ENCODE measurements at regions not wholly inside any gene's neighbourhood (a gene's known extent, or its start where the extent isn't known, plus 50 kb on each side); places are given as distances from the start of the nearest gene placed in this dataset.

- ATAC-seq (ENCODE audit: insufficient read depth, low FRiP score), result no peak
- Histone ChIP-seq H3K4me3 (no peak overlapping the region), H3K4me1 (ENCODE audit: control insufficient read depth in 5 of 5, insufficient read depth in 5 of 5, low read length in 5 of 5) (no peaks in the 10 kb centered on the region), H3K27me3 (ENCODE audit: control insufficient read depth in 3 of 3, insufficient read depth in 3 of 3, low read length in 2 of 3) (no peaks in the 10 kb centered on the region), H3K36me3 (ENCODE audit: control insufficient read depth in 4 of 4, insufficient read depth in 4 of 4, low read length in 4 of 4) (no peaks in the 10 kb centered on the region), H3K9me3 (ENCODE audit: control insufficient read depth in 4 of 4, insufficient read depth in 3 of 4, low read length in 3 of 4) (no peaks in the 10 kb centered on the region), H3K27ac (ENCODE audit: low read depth in 1 of 2, low read length in 1 of 2) (no peak overlapping the region), H3K9ac (ENCODE audit: insufficient read depth in 1 of 2, low read length in 2 of 2) (no peak overlapping the region)
- TF ChIP-seq CTCF (IDR thresholded peaks at IDR 0.05; ENCODE audit: control extremely low read depth, extremely low read depth), result no peak
- WGBS, 2 donors, result 88 to 89% methylated on average over 8 of the region's 8 CpGs
- no peak for DNase-seq
Measured at GRCh38 chr2:16197504-16198147, 257.3 kb downstream of the MYCN start.

- no peak for DNase-seq
- H3K27me3 ChIP-seq (ENCODE audit: control insufficient read depth in 3 of 3, insufficient read depth in 3 of 3, low read length in 2 of 3), result no peaks in the 10 kb centered on the region
- H3K9me3 ChIP-seq (ENCODE audit: control insufficient read depth in 4 of 4, insufficient read depth in 3 of 4, low read length in 3 of 4), result no peaks in the 10 kb centered on the region
- 90 to 93% methylated on average over 15 of the region's 15 CpGs for WGBS, 2 donors
- TF ChIP-seq CTCF (IDR thresholded peaks at IDR 0.05; ENCODE audit: control extremely low read depth, extremely low read depth), result no peak
- H3K9ac ChIP-seq (ENCODE audit: insufficient read depth in 1 of 2, low read length in 2 of 2), result no peak overlapping the region
- no peak overlapping the region for H3K27ac ChIP-seq (ENCODE audit: low read depth in 1 of 2, low read length in 1 of 2)
- H3K4me1 ChIP-seq (ENCODE audit: control insufficient read depth in 5 of 5, insufficient read depth in 5 of 5, low read length in 5 of 5), result no peaks in the 10 kb centered on the region
- H3K4me3 ChIP-seq, result no peak overlapping the region
- no peaks in the 10 kb centered on the region for H3K36me3 ChIP-seq (ENCODE audit: control insufficient read depth in 4 of 4, insufficient read depth in 4 of 4, low read length in 4 of 4)
- ATAC-seq (ENCODE audit: insufficient read depth, low FRiP score), result no peak
Measured at GRCh38 chr2:16196687-16197503, 256.5 kb downstream of the MYCN start.

GRCh38 chr2:16195681-16196070, 255.3 kb downstream of the MYCN start:
- WGBS, 2 donors, result 86 to 96% methylated on average over 6 of the region's 6 CpGs
- no peak overlapping the region for H3K4me3 ChIP-seq
- ATAC-seq (ENCODE audit: insufficient read depth, low FRiP score) (no peak), DNase-seq (no peak)
- no peaks in the 10 kb centered on the region for H3K9me3 ChIP-seq (ENCODE audit: control insufficient read depth in 4 of 4, insufficient read depth in 3 of 4, low read length in 3 of 4)
- TF ChIP-seq CTCF (IDR thresholded peaks at IDR 0.05; ENCODE audit: control extremely low read depth, extremely low read depth), result no peak
- H3K9ac ChIP-seq (ENCODE audit: insufficient read depth in 1 of 2, low read length in 2 of 2), result no peak overlapping the region
- no peaks in the 10 kb centered on the region for H3K36me3 ChIP-seq (ENCODE audit: control insufficient read depth in 4 of 4, insufficient read depth in 4 of 4, low read length in 4 of 4)
- H3K27me3 ChIP-seq (ENCODE audit: control insufficient read depth in 3 of 3, insufficient read depth in 3 of 3, low read length in 2 of 3), result no peaks in the 10 kb centered on the region
- H3K27ac ChIP-seq (ENCODE audit: low read depth in 1 of 2, low read length in 1 of 2), result no peak overlapping the region
- no peaks in the 10 kb centered on the region for H3K4me1 ChIP-seq (ENCODE audit: control insufficient read depth in 5 of 5, insufficient read depth in 5 of 5, low read length in 5 of 5)
